Bronchial epithelial cell (primary cell): ENCODE measurements at regions not wholly inside any gene's neighbourhood (a gene's known extent, or its start where the extent isn't known, plus 50 kb on each side); places are given as distances from the start of the nearest gene placed in this dataset.

Experiments used
- DNase-seq: peaks from one replicate; pipeline ENCODE4 v3.0.0-alpha.2; 2010; ENCODE audit warnings: low read depth
- FAIRE-seq: peaks from 2 replicates; lab custom pipeline; 2011; peaks lifted over from hg19 to GRCh38; lab: Jason Lieb, UNC
- H3K27me3 ChIP-seq: 2 replicates; pipeline ENCODE4 v1.5.1; 2011; ENCODE audit warnings: low read length; ENCODE audit not compliant: control insufficient read depth, insufficient read depth
- H3K36me3 ChIP-seq: 2 replicates; pipeline ENCODE4 v1.5.1; 2011; ENCODE audit warnings: low read length; ENCODE audit not compliant: control insufficient read depth, insufficient read depth
- H3K4me3 ChIP-seq: 2 replicates; pipeline ENCODE4 v1.5.1; 2011; ENCODE audit warnings: mild to moderate bottlenecking, low read depth, low read length, control low read depth
- CTCF ChIP-seq: IDR thresholded peaks from 2 replicates; pipeline ENCODE4 v1.5.1; 2011; ENCODE audit warnings: mild to moderate bottlenecking, moderate library complexity, low read length, control low read depth, inconsistent platforms; ENCODE audit not compliant: insufficient read depth, severe bottlenecking

DNA sequence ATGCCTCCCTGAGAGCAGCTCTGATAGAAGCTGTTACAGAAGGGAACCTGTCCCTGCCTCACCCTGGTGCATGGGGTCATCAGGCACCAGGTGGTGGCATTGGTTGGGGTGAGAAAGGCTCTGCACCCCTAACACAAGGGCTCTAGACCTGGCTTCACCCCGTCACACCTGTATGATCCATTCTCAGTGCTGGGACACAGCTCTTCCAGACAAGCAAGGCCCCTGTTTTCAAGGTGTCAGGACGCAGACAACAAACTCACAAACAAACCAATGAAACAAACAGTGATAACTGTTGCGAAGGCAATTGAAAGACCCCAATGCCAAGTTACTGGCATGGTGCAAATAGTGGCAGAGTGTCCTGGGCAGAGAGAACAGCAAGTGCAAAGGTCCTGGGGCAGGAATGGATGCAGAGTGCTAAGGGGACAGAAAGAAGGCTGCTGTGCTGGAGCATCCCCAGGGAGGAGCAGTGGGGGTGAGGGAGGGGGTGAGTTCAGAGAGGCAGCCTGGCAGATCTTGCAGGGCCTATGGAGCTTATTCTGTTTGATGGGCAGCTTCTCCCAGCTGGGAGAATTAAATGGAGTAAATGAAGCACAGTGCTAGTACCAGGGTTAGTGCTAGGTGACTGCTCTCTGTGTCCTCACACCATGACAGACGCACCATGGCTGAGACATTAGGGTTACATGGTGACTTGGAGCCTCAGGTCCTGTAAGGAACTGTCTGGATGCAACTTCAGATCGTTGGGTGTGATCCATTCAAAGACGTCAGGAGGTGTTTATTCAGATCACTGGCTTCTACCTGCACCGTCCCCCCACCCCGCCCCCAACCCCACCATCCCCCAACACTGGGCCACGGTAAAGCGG lies 67.9 kb upstream of the UNC5A start:
- TF ChIP-seq CTCF = no peak
- Histone ChIP-seq H3K36me3 (no peaks in the 10 kb centered on the region), H3K4me3 (no peak overlapping the region), H3K27me3 (peaks cover 44% of the 10 kb centered on the region)
- FAIRE-seq (no peak), DNase-seq (no peak)

GRCh38 chr5:176743136-176743861 lies 67.1 kb upstream of the UNC5A start:
- no peak for TF ChIP-seq CTCF
- FAIRE-seq (no peak), DNase-seq (no peak)
- Histone ChIP-seq H3K4me3 (no peak overlapping the region), H3K36me3 (no peaks in the 10 kb centered on the region), H3K27me3 (peaks cover 39% of the 10 kb centered on the region)

- H3K27me3 ChIP-seq = peaks cover 35% of the 10 kb centered on the region
- TF ChIP-seq CTCF = no peak
- FAIRE-seq (no peak), DNase-seq (no peak)
- no peaks in the 10 kb centered on the region for H3K36me3 ChIP-seq
- no peak overlapping the region for H3K4me3 ChIP-seq
Measured at GRCh38 chr5:176743868-176744583, 66.3 kb upstream of the UNC5A start.

- TF ChIP-seq CTCF = peak; percentile 8
- Histone ChIP-seq H3K36me3 (no peaks in the 10 kb centered on the region), H3K27me3 (peaks cover 34% of the 10 kb centered on the region), H3K4me3 (no peak overlapping the region)
- no peak for FAIRE-seq
- no peak for DNase-seq
Measured at GRCh38 chr5:176744584-176744965, 65.8 kb upstream of the UNC5A start.

- Histone ChIP-seq H3K36me3 (no peaks in the 10 kb centered on the region), H3K27me3 (peaks cover 16% of the 10 kb centered on the region), H3K4me3 (no peak overlapping the region)
- no peak for TF ChIP-seq CTCF
- DNase-seq (no peak), FAIRE-seq (no peak)
Measured at GRCh38 chr5:176747670-176748072, 62.7 kb upstream of the UNC5A start.
